GM18502 (cell line): ENCODE measurements at regions not wholly inside any gene's neighbourhood (a gene's known extent, or its start where the extent isn't known, plus 50 kb on each side); places are given as distances from the start of the nearest gene placed in this dataset.

Experiments
- ATAC-seq: cut with Tn5 transposase; IDR thresholded peaks from one replicate; pipeline ENCODE4 v1.9.1; 2021; ENCODE audit warnings: mild to moderate bottlenecking; ENCODE audit not compliant: unreplicated experiment, poor library complexity

- no peak for ATAC-seq
Observed at GRCh38 chr2:37586663-37587317, 84.7 kb downstream of the CDC42EP3 start.

DNA sequence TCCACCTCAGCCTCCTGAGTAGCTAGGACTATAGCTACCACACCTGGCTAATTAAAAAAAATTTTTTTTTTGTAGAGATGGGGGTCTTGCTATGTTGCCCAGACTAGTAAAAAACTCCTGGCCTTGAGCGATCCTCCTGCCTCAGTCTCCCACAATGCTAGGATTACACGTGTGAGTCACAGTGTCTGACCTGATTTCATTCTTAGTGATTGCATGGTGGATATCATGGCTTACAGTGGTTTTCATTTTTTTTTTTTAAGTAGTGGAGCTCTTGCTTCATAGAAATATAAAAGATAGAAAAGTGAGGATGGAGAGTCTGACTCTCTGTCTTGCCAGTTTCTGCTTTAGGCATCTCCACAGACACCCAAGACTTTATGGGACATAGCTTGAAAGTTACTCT is 83.6 kb downstream of the CDC42EP3 start:
- no peak for ATAC-seq

GRCh38 chr2:37588316-37588777 is 83.1 kb downstream of the CDC42EP3 start:
- ATAC-seq: no peak

DNA sequence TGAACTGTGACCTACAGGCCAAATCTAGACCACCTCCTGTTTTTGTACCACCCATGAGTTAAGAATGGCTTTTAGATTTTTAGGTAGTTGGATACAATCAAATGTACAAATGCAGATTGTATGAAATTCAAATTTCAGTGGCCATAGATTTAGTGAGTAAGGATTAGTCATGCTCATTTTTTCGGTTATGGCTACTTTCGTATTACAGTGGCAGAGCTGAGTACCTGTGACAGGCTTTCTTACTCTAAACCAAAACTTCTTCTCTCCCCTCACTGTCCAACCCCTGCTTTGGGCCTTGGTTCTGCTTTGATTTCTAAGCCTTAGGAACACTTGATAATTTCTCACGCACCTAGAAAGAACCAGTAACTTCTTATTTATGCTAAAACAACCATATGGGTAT is 82.1 kb downstream of the CDC42EP3 start:
- no peak for ATAC-seq

GRCh38 chr2:37590119-37590571 is 81.3 kb downstream of the CDC42EP3 start:
- ATAC-seq: no peak
